HUES6 (cell line): ENCODE measurements at regions not wholly inside any gene's neighbourhood (a gene's known extent, or its start where the extent isn't known, plus 50 kb on each side); places are given as distances from the start of the nearest gene placed in this dataset.

Experiments used
- H3K27ac ChIP-seq: 2 replicates; pipeline ENCODE4 v1.7.0; 2013; ENCODE audit warnings: low read depth, mild to moderate bottlenecking, low read length, inconsistent platforms
- H3K27me3 ChIP-seq: 2 replicates; pipeline ENCODE4 v1.6.1; 2013; ENCODE audit warnings: low read length; ENCODE audit not compliant: control insufficient read depth, insufficient read depth
- H3K36me3 ChIP-seq: 2 replicates; pipeline ENCODE4 v1.6.1; 2013; ENCODE audit warnings: low read length; ENCODE audit not compliant: control insufficient read depth, insufficient read depth
- H3K4me1 ChIP-seq: 2 replicates; pipeline ENCODE4 v1.6.1; 2013; ENCODE audit warnings: low read length; ENCODE audit not compliant: control insufficient read depth, insufficient read depth
- H3K4me3 ChIP-seq: 2 replicates; pipeline ENCODE4 v1.5.1; 2013; ENCODE audit warnings: low read depth, low read length
- H3K9ac ChIP-seq: one replicate; pipeline ENCODE4 v1.6.1; 2013; ENCODE audit warnings: mild to moderate bottlenecking, low read length
- H3K9me3 ChIP-seq: 2 replicates; pipeline ENCODE4 v1.6.1; 2013; ENCODE audit warnings: low read depth, low read length; ENCODE audit not compliant: control insufficient read depth, insufficient read depth

- no peaks in the 10 kb centered on the region for H3K9me3 ChIP-seq
- no peak overlapping the region for H3K4me3 ChIP-seq
- no peaks in the 10 kb centered on the region for H3K36me3 ChIP-seq
- H3K4me1 ChIP-seq: peaks cover 7% of the 10 kb centered on the region; the same call in 1 of the 2 replicates
- no peak overlapping the region for H3K27ac ChIP-seq
- no peak overlapping the region for H3K9ac ChIP-seq
- H3K27me3 ChIP-seq: no peaks in the 10 kb centered on the region
Measured at GRCh38 chr5:120873083-120873482, 409.0 kb downstream of the PRR16 start.

DNA sequence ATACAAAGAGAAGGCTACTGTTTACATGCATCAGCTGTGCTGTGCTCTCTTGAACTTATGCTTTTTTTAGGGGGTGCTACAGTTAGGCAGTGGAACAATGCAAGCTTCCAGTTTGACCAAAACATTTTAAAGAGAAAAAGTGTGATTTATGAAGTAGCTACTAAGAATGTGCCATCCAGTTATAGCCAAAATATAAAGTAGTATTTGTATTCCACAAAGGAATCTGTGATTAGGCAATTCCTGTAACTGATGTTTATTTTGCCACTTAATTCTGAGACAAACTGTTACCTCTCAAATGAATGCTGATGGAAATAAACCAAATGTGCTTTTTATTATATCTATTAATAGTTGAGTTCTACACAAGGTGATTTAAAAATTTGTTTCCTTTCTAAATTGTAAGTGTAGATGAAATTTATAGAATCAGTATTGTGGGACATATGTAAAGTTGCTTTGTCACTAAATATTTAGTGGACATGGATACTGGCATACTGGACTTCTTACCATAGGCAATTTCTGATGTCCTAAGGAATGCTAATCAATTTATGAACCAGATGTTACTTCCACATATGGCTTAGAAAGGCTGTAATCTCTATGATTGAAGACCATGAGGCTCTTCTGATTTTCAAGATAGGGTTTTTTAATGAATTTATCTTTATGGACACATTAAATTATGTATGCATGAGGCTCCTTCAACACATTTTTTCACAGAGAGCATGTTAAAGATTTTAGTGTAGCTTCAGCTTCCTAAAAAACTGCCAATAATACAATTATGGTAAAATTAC is 410.2 kb downstream of the PRR16 start:
- no peaks in the 10 kb centered on the region for H3K36me3 ChIP-seq
- no peak overlapping the region for H3K9ac ChIP-seq
- no peaks in the 10 kb centered on the region for H3K4me1 ChIP-seq
- H3K4me3 ChIP-seq: no peak overlapping the region
- no peak overlapping the region for H3K27ac ChIP-seq
- no peaks in the 10 kb centered on the region for H3K9me3 ChIP-seq
- H3K27me3 ChIP-seq: no peaks in the 10 kb centered on the region

- no peaks in the 10 kb centered on the region for H3K36me3 ChIP-seq
- H3K27me3 ChIP-seq: no peaks in the 10 kb centered on the region
- H3K4me1 ChIP-seq: peaks cover 4% of the 10 kb centered on the region; the same call in 1 of the 2 replicates
- no peak overlapping the region for H3K9ac ChIP-seq
- no peak overlapping the region for H3K4me3 ChIP-seq
- no peak overlapping the region for H3K27ac ChIP-seq
- no peaks in the 10 kb centered on the region for H3K9me3 ChIP-seq
Measured at GRCh38 chr5:120882038-120882775, 418.1 kb downstream of the PRR16 start.

- no peak overlapping the region for H3K27ac ChIP-seq
Measured at GRCh38 chr5:120886351-120886860, 422.3 kb downstream of the PRR16 start.

GRCh38 chr5:120895660-120896059 is 431.6 kb downstream of the PRR16 start:
- H3K27ac ChIP-seq: no peak overlapping the region
- no peak overlapping the region for H3K4me3 ChIP-seq
- H3K9ac ChIP-seq: no peak overlapping the region
- H3K27me3 ChIP-seq: no peaks in the 10 kb centered on the region
- H3K36me3 ChIP-seq: no peaks in the 10 kb centered on the region
- H3K4me1 ChIP-seq: no peaks in the 10 kb centered on the region
- H3K9me3 ChIP-seq: no peaks in the 10 kb centered on the region

More at GRCh38 chr5:120886351-120886860, 422.3 kb downstream of the PRR16 start:
- H3K9ac ChIP-seq: no peak overlapping the region
- H3K27me3 ChIP-seq: no peaks in the 10 kb centered on the region
- peaks cover 4% of the 10 kb centered on the region; the same call in 1 of the 2 replicates for H3K4me1 ChIP-seq
- H3K9me3 ChIP-seq: no peaks in the 10 kb centered on the region
- H3K4me3 ChIP-seq: no peak overlapping the region
- H3K36me3 ChIP-seq: no peaks in the 10 kb centered on the region

- H3K9me3 ChIP-seq: no peaks in the 10 kb centered on the region
Measured at GRCh38 chr5:120901199-120901598, 437.1 kb downstream of the PRR16 start.

DNA sequence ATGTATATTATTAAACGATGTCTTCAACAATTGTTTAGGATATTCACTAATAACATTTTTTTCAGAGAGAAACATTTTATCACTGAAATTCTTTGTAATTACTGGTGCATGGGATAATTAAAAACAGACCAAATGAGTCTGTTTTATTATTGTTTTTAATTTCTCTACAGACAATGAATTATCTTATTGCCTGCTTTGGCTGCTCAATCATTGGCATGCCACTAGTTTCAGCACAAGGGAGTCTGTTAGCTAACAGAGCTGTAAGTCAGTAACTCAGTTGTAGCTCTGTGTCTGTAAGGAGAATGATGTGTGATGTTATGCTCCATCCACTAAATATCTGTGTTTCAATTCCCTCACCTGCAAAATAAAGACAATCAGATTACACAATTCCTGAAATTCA is 443.9 kb downstream of the PRR16 start:
- no peak overlapping the region for H3K27ac ChIP-seq
- no peaks in the 10 kb centered on the region for H3K9me3 ChIP-seq
- H3K4me3 ChIP-seq: no peak overlapping the region
- peaks cover 4% of the 10 kb centered on the region; the same call in 1 of the 2 replicates for H3K4me1 ChIP-seq
- no peaks in the 10 kb centered on the region for H3K27me3 ChIP-seq
- H3K36me3 ChIP-seq: no peaks in the 10 kb centered on the region
- H3K9ac ChIP-seq: no peak overlapping the region

More at GRCh38 chr5:120901199-120901598, 437.1 kb downstream of the PRR16 start:
- H3K27ac ChIP-seq: no peak overlapping the region
- H3K4me1 ChIP-seq: no peaks in the 10 kb centered on the region
- no peak overlapping the region for H3K4me3 ChIP-seq
- H3K27me3 ChIP-seq: no peaks in the 10 kb centered on the region
- no peaks in the 10 kb centered on the region for H3K36me3 ChIP-seq
- H3K9ac ChIP-seq: no peak overlapping the region

- no peaks in the 10 kb centered on the region for H3K36me3 ChIP-seq
- H3K27me3 ChIP-seq: no peaks in the 10 kb centered on the region
- H3K9ac ChIP-seq: no peak overlapping the region
- peaks cover 4% of the 10 kb centered on the region; the same call in 1 of the 2 replicates for H3K4me1 ChIP-seq
- no peak overlapping the region for H3K27ac ChIP-seq
- no peak overlapping the region for H3K4me3 ChIP-seq
- no peaks in the 10 kb centered on the region for H3K9me3 ChIP-seq
Measured at GRCh38 chr5:120910629-120911028, 446.5 kb downstream of the PRR16 start.

- Histone ChIP-seq H3K4me3 (no peak overlapping the region), H3K27ac (no peak overlapping the region), H3K9me3 (no peaks in the 10 kb centered on the region), H3K27me3 (no peaks in the 10 kb centered on the region), H3K9ac (no peak overlapping the region), H3K36me3 (no peaks in the 10 kb centered on the region), H3K4me1 (peaks cover 4% of the 10 kb centered on the region; the same call in 1 of the 2 replicates)
Measured at GRCh38 chr5:120913396-120913795, 449.3 kb downstream of the PRR16 start.

GRCh38 chr5:120917214-120917758 is 453.2 kb downstream of the PRR16 start:
- Histone ChIP-seq H3K9me3 (no peaks in the 10 kb centered on the region), H3K27ac (no peak overlapping the region), H3K36me3 (no peaks in the 10 kb centered on the region), H3K27me3 (no peaks in the 10 kb centered on the region), H3K4me3 (no peak overlapping the region), H3K4me1 (peaks cover 4% of the 10 kb centered on the region; the same call in 1 of the 2 replicates), H3K9ac (no peak overlapping the region)

- H3K27me3 ChIP-seq: no peaks in the 10 kb centered on the region
- H3K9me3 ChIP-seq: no peaks in the 10 kb centered on the region
- H3K4me1 ChIP-seq: no peaks in the 10 kb centered on the region
- H3K27ac ChIP-seq: no peak overlapping the region
- H3K36me3 ChIP-seq: no peaks in the 10 kb centered on the region
- H3K4me3 ChIP-seq: no peak overlapping the region
- no peak overlapping the region for H3K9ac ChIP-seq
Measured at GRCh38 chr5:120919017-120919416, 454.9 kb downstream of the PRR16 start.
